ENCODE measurements at regions not wholly inside any gene's neighbourhood (a gene's known extent, or its start where the extent isn't known, plus 50 kb on each side); places are given as distances from the start of the nearest gene placed in this dataset.

DNA sequence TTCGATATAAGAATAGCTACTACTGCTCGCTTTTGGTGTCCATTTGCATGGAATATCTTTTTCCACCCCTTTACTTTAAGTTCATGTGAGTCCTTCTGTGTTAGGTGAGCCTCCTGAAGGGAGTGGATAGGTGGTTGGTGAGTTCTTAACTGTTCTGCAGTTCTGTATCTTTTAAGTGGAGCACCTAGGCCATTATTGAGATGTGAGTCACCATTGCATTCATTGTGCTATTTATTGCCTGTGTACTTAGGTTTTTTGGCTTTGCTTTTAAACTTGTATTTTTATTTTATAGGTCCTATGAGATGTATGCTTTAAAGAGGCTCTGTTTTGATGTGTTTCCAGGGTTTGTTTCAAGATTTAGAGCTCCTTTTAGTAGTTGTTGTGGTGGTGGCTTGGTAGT is 1430.8 kb downstream of the REEP3 start:
- ChIA-PET CTCF (interaction anchor here (0.9 kb wide), 1 partner anchor 77 kb away, joined by 5 read pairs; no protein-coding TSS in a partner anchor), POLR2A (ENCODE audit: low non-redundant PET) (no interaction called here)

DNA sequence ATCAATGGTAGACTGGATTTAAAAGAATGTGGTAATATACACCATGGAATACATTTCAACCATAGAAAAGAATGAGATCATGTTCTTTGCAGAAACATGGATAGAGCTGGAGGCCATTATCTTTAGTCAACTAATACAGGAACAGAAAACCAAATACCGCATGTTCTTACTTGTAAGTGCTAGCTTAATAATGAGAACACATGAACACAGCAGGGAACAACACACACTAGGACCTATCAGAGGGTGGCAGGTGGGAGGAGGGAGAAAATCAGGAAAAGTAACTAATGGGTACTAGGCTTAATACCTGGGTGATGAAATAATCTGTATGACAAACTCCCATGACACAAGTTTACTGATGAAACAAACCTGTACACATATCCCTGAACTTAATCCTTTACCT is 1435.2 kb downstream of the REEP3 start:
- no peak overlapping the region for H3K27ac ChIP-seq
- ChIA-PET POLR2A (ENCODE audit: low non-redundant PET) (no interaction called here), CTCF (no interaction called here)
- DNase-seq (ENCODE audit: low spot score) = no peak
- TF ChIP-seq, protein P1, sequence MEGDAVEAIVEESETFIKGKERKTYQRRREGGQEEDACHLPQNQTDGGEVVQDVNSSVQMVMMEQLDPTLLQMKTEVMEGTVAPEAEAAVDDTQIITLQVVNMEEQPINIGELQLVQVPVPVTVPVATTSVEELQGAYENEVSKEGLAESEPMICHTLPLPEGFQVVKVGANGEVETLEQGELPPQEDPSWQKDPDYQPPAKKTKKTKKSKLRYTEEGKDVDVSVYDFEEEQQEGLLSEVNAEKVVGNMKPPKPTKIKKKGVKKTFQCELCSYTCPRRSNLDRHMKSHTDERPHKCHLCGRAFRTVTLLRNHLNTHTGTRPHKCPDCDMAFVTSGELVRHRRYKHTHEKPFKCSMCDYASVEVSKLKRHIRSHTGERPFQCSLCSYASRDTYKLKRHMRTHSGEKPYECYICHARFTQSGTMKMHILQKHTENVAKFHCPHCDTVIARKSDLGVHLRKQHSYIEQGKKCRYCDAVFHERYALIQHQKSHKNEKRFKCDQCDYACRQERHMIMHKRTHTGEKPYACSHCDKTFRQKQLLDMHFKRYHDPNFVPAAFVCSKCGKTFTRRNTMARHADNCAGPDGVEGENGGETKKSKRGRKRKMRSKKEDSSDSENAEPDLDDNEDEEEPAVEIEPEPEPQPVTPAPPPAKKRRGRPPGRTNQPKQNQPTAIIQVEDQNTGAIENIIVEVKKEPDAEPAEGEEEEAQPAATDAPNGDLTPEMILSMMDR (conservative IDR thresholded peaks at IDR 0.05; ENCODE audit: low read depth) = no peak

More for the DNA sequence above, 1430.8 kb downstream of the REEP3 start:
- no peak for DNase-seq (ENCODE audit: low spot score)
- TF ChIP-seq, protein P1 (conservative IDR thresholded peaks at IDR 0.05; ENCODE audit: low read depth) = no peak
- no peak overlapping the region for H3K27ac ChIP-seq

DNA sequence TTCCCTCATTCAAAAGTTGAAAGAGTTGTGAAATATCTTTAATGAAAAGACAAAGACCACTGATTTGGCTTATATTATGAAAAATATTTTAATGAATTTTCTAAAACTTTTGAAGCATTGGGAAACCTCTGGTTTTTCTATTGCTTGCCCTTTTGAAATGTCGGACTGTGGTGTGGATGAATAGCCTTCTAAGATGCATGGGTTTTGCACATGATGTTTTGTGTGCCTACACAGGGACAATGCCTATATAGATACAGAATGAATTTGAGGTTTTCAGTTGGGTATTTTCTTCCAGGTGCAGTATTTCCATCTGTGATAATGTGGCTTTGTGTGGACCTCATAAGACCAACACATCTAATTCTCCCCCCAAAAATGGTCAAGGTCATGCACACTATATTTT is 1437.9 kb downstream of the REEP3 start:
- POLR2A ChIA-PET (ENCODE audit: low non-redundant PET) = no interaction called here
- TF ChIP-seq, protein P1 (conservative IDR thresholded peaks at IDR 0.05; ENCODE audit: low read depth) = no peak
- DNase-seq (ENCODE audit: low spot score) = no peak
- CTCF ChIA-PET = no interaction called here
- H3K27ac ChIP-seq = no peak overlapping the region

DNA sequence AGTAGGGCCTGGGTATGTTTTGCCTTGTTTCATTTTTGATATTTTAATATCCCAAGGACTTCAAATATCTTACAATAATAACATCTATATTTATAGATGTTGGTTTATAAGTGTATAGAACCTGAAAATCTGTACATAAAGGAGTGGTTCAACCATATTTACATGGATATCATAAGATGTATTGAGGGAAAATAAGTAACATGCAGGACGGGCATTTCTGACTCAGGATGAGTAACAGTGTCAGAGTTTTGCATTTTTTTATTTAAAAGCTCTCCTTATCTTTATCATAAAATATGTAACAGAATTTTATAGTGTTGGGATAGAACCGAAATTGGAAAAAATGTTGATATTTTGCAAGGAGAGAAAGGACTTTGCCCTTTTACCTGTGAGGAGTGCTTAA is 1438.7 kb downstream of the REEP3 start:
- TF ChIP-seq, protein P1 (conservative IDR thresholded peaks at IDR 0.05; ENCODE audit: low read depth) = no peak
- ChIA-PET CTCF (no interaction called here), POLR2A (ENCODE audit: low non-redundant PET) (no interaction called here)
- H3K27ac ChIP-seq = no peak overlapping the region
- DNase-seq (ENCODE audit: low spot score) = no peak

DNA sequence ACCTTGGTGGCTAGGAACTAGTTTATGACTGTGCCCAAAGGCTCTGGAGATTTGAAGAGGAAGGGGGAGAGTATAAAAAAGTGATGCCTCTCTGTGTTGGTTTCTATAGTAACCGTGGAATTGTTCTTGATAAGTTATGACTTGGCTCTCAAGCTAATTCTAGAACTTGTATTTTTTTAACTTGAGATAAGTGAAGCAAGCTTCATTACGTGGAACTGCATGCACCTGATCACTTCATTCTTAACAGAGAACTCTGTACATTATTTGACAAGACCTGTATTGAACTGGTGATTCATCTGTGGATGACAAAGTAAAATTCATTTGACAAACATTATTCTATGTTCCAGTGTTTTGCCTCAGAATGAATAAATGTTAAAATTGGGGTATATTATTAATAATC is 1452.2 kb downstream of the REEP3 start:
- DNase-seq (ENCODE audit: low spot score) = no peak
- no peak overlapping the region for H3K27ac ChIP-seq
- ChIA-PET POLR2A (ENCODE audit: low non-redundant PET) (no interaction called here), CTCF (interaction anchor here (0.6 kb wide), 2 partner anchors 294 to 674 kb away, joined by 3 read pairs; no protein-coding TSS in a partner anchor)
- TF ChIP-seq, protein P1 (conservative IDR thresholded peaks at IDR 0.05; ENCODE audit: low read depth) = no peak

DNA sequence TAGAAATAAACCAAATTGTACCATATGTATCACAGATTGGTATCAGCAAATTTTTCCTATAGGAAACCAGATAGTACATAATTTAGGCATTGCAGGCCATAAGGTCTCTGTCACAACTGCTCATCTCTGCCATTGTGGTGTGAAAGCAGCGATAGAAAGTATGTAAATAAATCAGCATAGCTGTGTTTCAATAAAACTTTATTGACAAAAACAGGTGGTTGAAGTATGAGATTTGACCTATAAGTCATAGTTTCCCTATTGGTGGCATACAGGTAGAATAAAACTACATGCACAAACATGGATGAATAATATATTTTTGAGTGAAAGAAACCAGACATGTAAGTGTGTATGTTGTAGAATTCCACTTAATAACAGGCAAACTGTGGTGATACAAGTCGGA is 1454.9 kb downstream of the REEP3 start:
- H3K27ac ChIP-seq = no peak overlapping the region
- POLR2A ChIA-PET (ENCODE audit: low non-redundant PET) = no interaction called here
- TF ChIP-seq, protein P1 (conservative IDR thresholded peaks at IDR 0.05; ENCODE audit: low read depth) = no peak
- no peak for DNase-seq (ENCODE audit: low spot score)
- CTCF ChIA-PET = interaction anchor here (0.6 kb wide), 1 partner anchor 32 kb away, joined by 4 read pairs; no protein-coding TSS in a partner anchor

DNA sequence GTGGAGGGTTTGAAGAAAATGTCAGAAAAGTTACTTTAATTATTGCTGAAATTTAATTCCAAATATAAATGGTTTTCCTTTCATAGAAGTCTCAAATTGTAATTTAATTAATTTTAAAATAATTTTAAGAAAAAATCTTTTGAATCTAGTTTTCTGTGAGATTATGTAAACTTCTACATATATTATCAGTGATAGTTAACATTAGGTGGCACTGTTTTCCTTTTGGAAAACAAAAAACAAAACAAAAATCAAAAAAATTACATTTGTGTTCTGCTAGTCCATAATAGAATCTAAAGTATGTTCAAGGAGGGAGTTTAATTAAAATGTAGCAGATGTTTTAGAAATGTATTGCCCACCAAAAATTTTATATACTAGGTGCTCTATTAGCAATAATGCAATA is 1456.7 kb downstream of the REEP3 start:
- TF ChIP-seq, protein P1 (conservative IDR thresholded peaks at IDR 0.05; ENCODE audit: low read depth) = no peak
- DNase-seq (ENCODE audit: low spot score) = no peak
- H3K27ac ChIP-seq = no peak overlapping the region
- ChIA-PET CTCF (no interaction called here), POLR2A (ENCODE audit: low non-redundant PET) (no interaction called here)

Data from RWPE1 (cell line).